ENCODE measurements at regions not wholly inside any gene's neighbourhood (a gene's known extent, or its start where the extent isn't known, plus 50 kb on each side); places are given as distances from the start of the nearest gene placed in this dataset.

- TF ChIP-seq POLR2A (IDR thresholded peaks at IDR 0.05; ENCODE audit: low read depth, low read length) (no peak), POLR2AphosphoS5 (IDR thresholded peaks at IDR 0.05; ENCODE audit: low read depth, low read length) (no peak)
These were observed 200.7 kb downstream of the BCAS1 start for GRCh38 chr20:53869466-53870258.
